ENCODE measurements at regions not wholly inside any gene's neighbourhood (a gene's known extent, or its start where the extent isn't known, plus 50 kb on each side); places are given as distances from the start of the nearest gene placed in this dataset.

DNA sequence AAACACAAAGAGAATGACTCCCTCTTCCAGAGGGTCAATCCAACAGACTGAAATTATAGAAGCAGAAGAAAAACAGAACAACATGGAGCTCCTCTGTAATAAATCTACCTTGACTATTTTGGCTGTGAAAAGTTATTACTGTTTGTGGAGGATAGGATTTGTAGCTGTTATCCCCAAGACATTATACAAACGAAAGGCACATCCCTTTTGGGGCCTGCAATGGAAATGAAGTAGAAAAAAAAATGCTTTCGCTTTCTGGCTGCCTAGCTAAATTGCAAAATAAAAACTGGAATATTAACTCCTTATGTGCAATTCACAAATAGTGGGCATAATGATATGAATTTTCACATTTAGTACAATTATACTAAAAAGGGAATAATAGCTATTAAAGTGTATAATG, 123.8 kb upstream of the CCDC179 start:
- TF ChIP-seq, protein P1, sequence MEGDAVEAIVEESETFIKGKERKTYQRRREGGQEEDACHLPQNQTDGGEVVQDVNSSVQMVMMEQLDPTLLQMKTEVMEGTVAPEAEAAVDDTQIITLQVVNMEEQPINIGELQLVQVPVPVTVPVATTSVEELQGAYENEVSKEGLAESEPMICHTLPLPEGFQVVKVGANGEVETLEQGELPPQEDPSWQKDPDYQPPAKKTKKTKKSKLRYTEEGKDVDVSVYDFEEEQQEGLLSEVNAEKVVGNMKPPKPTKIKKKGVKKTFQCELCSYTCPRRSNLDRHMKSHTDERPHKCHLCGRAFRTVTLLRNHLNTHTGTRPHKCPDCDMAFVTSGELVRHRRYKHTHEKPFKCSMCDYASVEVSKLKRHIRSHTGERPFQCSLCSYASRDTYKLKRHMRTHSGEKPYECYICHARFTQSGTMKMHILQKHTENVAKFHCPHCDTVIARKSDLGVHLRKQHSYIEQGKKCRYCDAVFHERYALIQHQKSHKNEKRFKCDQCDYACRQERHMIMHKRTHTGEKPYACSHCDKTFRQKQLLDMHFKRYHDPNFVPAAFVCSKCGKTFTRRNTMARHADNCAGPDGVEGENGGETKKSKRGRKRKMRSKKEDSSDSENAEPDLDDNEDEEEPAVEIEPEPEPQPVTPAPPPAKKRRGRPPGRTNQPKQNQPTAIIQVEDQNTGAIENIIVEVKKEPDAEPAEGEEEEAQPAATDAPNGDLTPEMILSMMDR (IDR thresholded peaks at IDR 0.05; ENCODE audit: low read length, missing control alignments), result no peak
- DNase-seq (ENCODE audit: low read depth), result no peak
- H3K4me3 ChIP-seq (replicated peaks; ENCODE audit: low read depth, low read length), result no peak overlapping the region

DNA sequence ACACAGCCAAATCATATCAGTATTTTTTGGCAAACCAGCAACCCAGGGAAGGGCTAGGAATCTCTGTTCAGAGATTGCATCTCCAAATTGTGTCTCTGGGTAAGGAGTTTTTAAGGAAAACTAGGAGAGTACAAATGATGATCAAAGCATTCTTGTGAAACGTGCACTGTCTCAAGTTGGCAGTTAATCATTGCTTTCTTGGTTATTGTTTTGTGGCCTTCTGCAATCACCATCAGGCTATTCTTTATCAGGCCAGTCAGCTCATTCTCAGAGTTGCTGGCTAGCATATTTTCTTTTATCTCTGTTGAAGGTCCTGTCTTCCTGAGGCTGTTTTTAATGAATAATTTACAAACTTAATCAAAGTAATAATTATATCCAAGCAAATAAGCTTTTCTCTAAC, 129.1 kb upstream of the CCDC179 start:
- no peak for DNase-seq (ENCODE audit: low read depth)
- H3K4me3 ChIP-seq (replicated peaks; ENCODE audit: low read depth, low read length), result no peak overlapping the region
- TF ChIP-seq, protein P1 (IDR thresholded peaks at IDR 0.05; ENCODE audit: low read length, missing control alignments), result no peak

DNA sequence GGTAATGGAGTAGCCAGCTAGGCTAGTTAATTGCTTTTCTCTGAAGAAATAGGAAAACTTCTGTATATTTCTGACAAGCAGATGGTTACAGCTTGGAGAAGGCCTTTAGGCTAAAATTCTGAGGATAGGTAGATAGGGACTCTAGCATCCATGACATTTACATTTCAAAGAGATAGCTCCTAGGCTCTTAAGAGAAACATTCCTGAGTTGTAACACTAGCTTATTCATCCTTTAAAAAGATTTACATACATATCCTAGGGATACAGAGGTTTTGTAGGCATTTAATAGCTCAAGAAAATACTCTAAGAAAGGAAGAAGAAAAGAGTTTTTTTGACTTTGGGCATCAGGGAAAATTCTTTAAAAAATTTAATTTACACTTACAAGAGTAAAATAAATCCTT, 130.9 kb upstream of the CCDC179 start:
- DNase-seq (ENCODE audit: low read depth), result no peak
- TF ChIP-seq, protein P1 (IDR thresholded peaks at IDR 0.05; ENCODE audit: low read length, missing control alignments), result no peak
- no peak overlapping the region for H3K4me3 ChIP-seq (replicated peaks; ENCODE audit: low read depth, low read length)

DNA sequence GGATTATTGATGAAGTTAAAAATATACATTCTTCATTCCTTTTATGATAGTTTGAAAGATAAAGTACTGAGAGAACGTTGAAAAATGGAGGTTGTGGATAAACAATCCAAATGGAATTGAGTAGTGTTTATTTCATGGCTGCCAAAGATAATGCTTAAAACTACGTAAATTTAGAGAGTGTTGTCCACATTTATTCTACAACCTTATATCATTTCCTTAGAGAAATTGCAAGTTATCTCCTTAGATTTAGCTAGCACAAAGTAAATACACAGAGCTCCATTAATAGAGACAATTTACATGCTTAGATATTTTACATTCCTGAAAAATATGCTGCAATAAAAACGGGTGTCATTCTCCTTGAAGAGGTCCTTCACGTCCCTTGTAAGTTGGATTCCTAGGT, 146.5 kb upstream of the CCDC179 start:
- DNase-seq (ENCODE audit: low read depth), result no peak
- H3K4me3 ChIP-seq (replicated peaks; ENCODE audit: low read depth, low read length), result no peak overlapping the region
- TF ChIP-seq, protein P1 (IDR thresholded peaks at IDR 0.05; ENCODE audit: low read length, missing control alignments), result no peak

DNA sequence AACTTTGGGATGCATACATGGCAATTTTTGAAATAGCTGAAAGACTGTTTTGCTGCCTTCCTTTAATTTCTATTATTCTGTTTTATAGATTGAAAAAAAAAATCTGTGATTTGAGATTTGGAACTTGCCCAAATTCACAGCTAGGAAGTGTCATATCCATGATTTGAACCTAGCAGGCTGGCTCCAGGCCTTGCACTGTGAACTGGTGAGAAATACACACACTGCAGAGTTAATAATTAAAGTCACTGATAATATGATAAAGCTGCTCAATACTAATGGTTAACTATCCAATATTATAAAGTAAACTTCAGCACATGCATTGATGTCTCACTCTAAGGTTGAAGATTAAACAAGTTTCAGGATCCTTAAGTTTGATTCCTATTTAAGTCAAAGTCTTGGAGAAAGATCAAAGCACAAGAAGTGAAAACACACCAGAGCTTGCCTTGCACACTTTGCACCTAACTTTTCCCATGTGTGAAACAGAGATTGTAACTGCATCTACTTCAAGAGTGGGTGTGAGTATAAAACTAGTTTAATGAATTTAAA, 150.6 kb upstream of the CCDC179 start:
- no peak for DNase-seq (ENCODE audit: low read depth)
- TF ChIP-seq, protein P1 (IDR thresholded peaks at IDR 0.05; ENCODE audit: low read length, missing control alignments), result no peak
- H3K4me3 ChIP-seq (replicated peaks; ENCODE audit: low read depth, low read length), result no peak overlapping the region

DNA sequence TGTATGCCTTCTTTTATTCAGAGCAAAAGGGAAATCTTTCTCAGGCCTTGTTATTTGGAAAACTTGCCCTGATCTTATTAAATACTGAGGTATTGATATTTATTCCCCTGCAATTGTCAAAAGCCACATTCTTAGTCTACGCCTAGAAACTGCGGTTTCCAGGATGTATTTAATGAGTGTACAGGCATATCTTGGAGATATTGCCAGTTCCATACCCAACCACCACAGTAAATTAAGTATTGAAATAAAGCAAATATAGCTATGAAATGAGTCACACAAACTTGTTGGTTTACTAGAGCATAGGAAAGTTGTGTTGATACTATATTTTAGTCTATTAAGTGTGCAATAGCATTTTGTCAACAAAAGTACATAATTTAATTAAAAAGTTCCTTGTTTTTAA, 152.7 kb upstream of the CCDC179 start:
- no peak for DNase-seq (ENCODE audit: low read depth)
- TF ChIP-seq, protein P1 (IDR thresholded peaks at IDR 0.05; ENCODE audit: low read length, missing control alignments), result no peak
- no peak overlapping the region for H3K4me3 ChIP-seq (replicated peaks; ENCODE audit: low read depth, low read length)

DNA sequence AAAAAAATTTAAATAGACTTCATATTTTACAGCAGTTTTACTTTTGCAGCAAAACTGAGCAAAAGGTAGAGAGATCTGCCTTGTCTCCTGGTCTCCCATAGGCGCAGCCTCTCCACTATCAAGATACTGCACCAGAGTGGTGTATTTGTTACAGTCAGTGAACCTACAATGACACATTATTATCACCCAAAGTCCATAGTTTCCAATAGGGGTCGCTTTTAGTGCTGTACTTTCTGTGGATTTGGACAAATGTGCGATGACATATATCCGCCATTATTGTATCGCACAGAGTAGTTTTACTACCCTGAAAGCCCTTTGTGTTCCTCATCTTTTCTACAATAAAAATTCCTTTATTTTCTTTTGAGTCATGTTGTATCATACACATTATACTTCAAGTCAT, 153.2 kb upstream of the CCDC179 start:
- TF ChIP-seq, protein P1 (IDR thresholded peaks at IDR 0.05; ENCODE audit: low read length, missing control alignments), result no peak
- DNase-seq (ENCODE audit: low read depth), result no peak
- no peak overlapping the region for H3K4me3 ChIP-seq (replicated peaks; ENCODE audit: low read depth, low read length)

Measured in fibroblast of pulmonary artery (primary cell).